Stimulated activated naive CD8-positive, alpha-beta T cell treated with anti-CD3 and anti-CD28 coated beads, Interleukin-15, Interleukin-2, amounts not matched to agents 100 ng/mL and 50 ng/mL, for 24 hours (primary cell): ENCODE measurements at regions not wholly inside any gene's neighbourhood (a gene's known extent, or its start where the extent isn't known, plus 50 kb on each side); places are given as distances from the start of the nearest gene placed in this dataset.
"Not testable (repeated sequence)": the region's sequence is repeated elsewhere in the genome, so short reads cannot be mapped to it uniquely, and the experiment has no call there.

ENCODE experiments used
- H3K27ac Mint-ChIP-seq: one replicate; pipeline ENCODE4 v1.8.0; 2021; ENCODE audit warnings: mild to moderate bottlenecking, mixed read lengths
- H3K27me3 Mint-ChIP-seq: one replicate; pipeline ENCODE4 v1.8.0; 2021; ENCODE audit warnings: mixed read lengths
- H3K36me3 Mint-ChIP-seq: one replicate; pipeline ENCODE4 v1.8.0; 2021; ENCODE audit warnings: low read depth, mixed read lengths
- H3K4me1 Mint-ChIP-seq: one replicate; pipeline ENCODE4 v1.8.0; 2021; ENCODE audit warnings: low read depth, mixed read lengths
- H3K4me3 Mint-ChIP-seq: one replicate; pipeline ENCODE4 v1.8.0; 2021; ENCODE audit warnings: mild to moderate bottlenecking, mixed read lengths
- H3K9me3 Mint-ChIP-seq: one replicate; pipeline ENCODE4 v1.8.0; 2021; ENCODE audit warnings: mixed read lengths

GRCh38 chr4:151534195-151534594 lies 125.2 kb downstream of the FHIP1A start:
- no peak overlapping the region for H3K27ac Mint-ChIP-seq
- no peak overlapping the region for H3K4me3 Mint-ChIP-seq
- H3K4me1 Mint-ChIP-seq = no peaks in the 10 kb centered on the region
- H3K27me3 Mint-ChIP-seq = peaks cover 8% of the 10 kb centered on the region
- H3K9me3 Mint-ChIP-seq = no peaks in the 10 kb centered on the region
- H3K36me3 Mint-ChIP-seq = no peaks in the 10 kb centered on the region

- Mint-ChIP-seq H3K27me3 (peaks cover 11% of the 10 kb centered on the region), H3K27ac (no peak overlapping the region), H3K36me3 (no peaks in the 10 kb centered on the region), H3K9me3 (no peaks in the 10 kb centered on the region), H3K4me1 (no peaks in the 10 kb centered on the region), H3K4me3 (no peak overlapping the region)
These were observed 126.4 kb downstream of the FHIP1A start for GRCh38 chr4:151535366-151535765.

GRCh38 chr4:151537687-151538086 lies 128.7 kb downstream of the FHIP1A start:
- no peak overlapping the region for H3K4me3 Mint-ChIP-seq
- H3K9me3 Mint-ChIP-seq = no peaks in the 10 kb centered on the region
- no peaks in the 10 kb centered on the region for H3K4me1 Mint-ChIP-seq
- no peaks in the 10 kb centered on the region for H3K36me3 Mint-ChIP-seq
- peaks cover 15% of the 10 kb centered on the region for H3K27me3 Mint-ChIP-seq
- no peak overlapping the region for H3K27ac Mint-ChIP-seq

GRCh38 chr4:151538963-151539362 lies 130.0 kb downstream of the FHIP1A start:
- no peaks in the 10 kb centered on the region for H3K36me3 Mint-ChIP-seq

GRCh38 chr4:151540728-151541388 lies 131.9 kb downstream of the FHIP1A start:
- Mint-ChIP-seq H3K27me3 (peaks cover 12% of the 10 kb centered on the region), H3K27ac (no peak overlapping the region), H3K4me3 (no peak overlapping the region), H3K4me1 (no peaks in the 10 kb centered on the region), H3K36me3 (no peaks in the 10 kb centered on the region), H3K9me3 (no peaks in the 10 kb centered on the region)

More at GRCh38 chr4:151538963-151539362, 130.0 kb downstream of the FHIP1A start:
- Mint-ChIP-seq H3K9me3 (no peaks in the 10 kb centered on the region), H3K27ac (no peak overlapping the region), H3K27me3 (peaks cover 12% of the 10 kb centered on the region), H3K4me3 (no peak overlapping the region), H3K4me1 (no peaks in the 10 kb centered on the region)

GRCh38 chr4:151541389-151542071 lies 132.6 kb downstream of the FHIP1A start:
- H3K4me3 Mint-ChIP-seq = no peak overlapping the region
- H3K9me3 Mint-ChIP-seq = no peaks in the 10 kb centered on the region
- peaks cover 12% of the 10 kb centered on the region for H3K27me3 Mint-ChIP-seq
- H3K27ac Mint-ChIP-seq = no peak overlapping the region
- H3K36me3 Mint-ChIP-seq = no peaks in the 10 kb centered on the region
- H3K4me1 Mint-ChIP-seq = no peaks in the 10 kb centered on the region

- Mint-ChIP-seq H3K27me3 (peaks cover 11% of the 10 kb centered on the region), H3K36me3 (peaks cover 5% of the 10 kb centered on the region), H3K9me3 (peaks cover 5% of the 10 kb centered on the region), H3K4me1 (no peaks in the 10 kb centered on the region), H3K27ac (no peak overlapping the region), H3K4me3 (no peak overlapping the region)
These were observed 139.7 kb downstream of the FHIP1A start for GRCh38 chr4:151548708-151549107.

- H3K4me1 Mint-ChIP-seq, H3K27ac Mint-ChIP-seq, H3K4me3 Mint-ChIP-seq, H3K36me3 Mint-ChIP-seq, H3K9me3 Mint-ChIP-seq: not testable (repeated sequence)
- peaks cover 13% of the 10 kb centered on the region for H3K27me3 Mint-ChIP-seq
These were observed 140.4 kb downstream of the FHIP1A start for GRCh38 chr4:151549378-151549777.

GRCh38 chr4:151553874-151554273 lies 144.9 kb downstream of the FHIP1A start:
- Mint-ChIP-seq H3K4me3 (no peak overlapping the region), H3K27ac (no peak overlapping the region), H3K36me3 (peaks cover 3% of the 10 kb centered on the region), H3K27me3 (peaks cover 31% of the 10 kb centered on the region), H3K4me1 (no peaks in the 10 kb centered on the region), H3K9me3 (peaks cover 3% of the 10 kb centered on the region)

GRCh38 chr4:151555151-151555945 lies 146.4 kb downstream of the FHIP1A start:
- H3K4me3 Mint-ChIP-seq = no peak overlapping the region
- H3K36me3 Mint-ChIP-seq = no peaks in the 10 kb centered on the region
- no peak overlapping the region for H3K27ac Mint-ChIP-seq
- no peaks in the 10 kb centered on the region for H3K4me1 Mint-ChIP-seq
- peaks cover 41% of the 10 kb centered on the region for H3K27me3 Mint-ChIP-seq
- no peaks in the 10 kb centered on the region for H3K9me3 Mint-ChIP-seq

GRCh38 chr4:151558496-151559113 lies 149.6 kb downstream of the FHIP1A start:
- no peak overlapping the region for H3K4me3 Mint-ChIP-seq
- H3K9me3 Mint-ChIP-seq = no peaks in the 10 kb centered on the region
- H3K4me1 Mint-ChIP-seq = peaks cover 4% of the 10 kb centered on the region
- peaks cover 54% of the 10 kb centered on the region for H3K27me3 Mint-ChIP-seq
- no peaks in the 10 kb centered on the region for H3K36me3 Mint-ChIP-seq
- H3K27ac Mint-ChIP-seq = no peak overlapping the region

GRCh38 chr4:151559595-151559994 lies 150.6 kb downstream of the FHIP1A start:
- Mint-ChIP-seq H3K4me3 (no peak overlapping the region), H3K4me1 (peaks cover 4% of the 10 kb centered on the region), H3K36me3 (no peaks in the 10 kb centered on the region), H3K9me3 (no peaks in the 10 kb centered on the region), H3K27me3 (peaks cover 55% of the 10 kb centered on the region), H3K27ac (no peak overlapping the region)

- no peak overlapping the region for H3K4me3 Mint-ChIP-seq
- H3K27me3 Mint-ChIP-seq = peaks cover 53% of the 10 kb centered on the region
- H3K27ac Mint-ChIP-seq = no peak overlapping the region
- H3K4me1 Mint-ChIP-seq = peaks cover 4% of the 10 kb centered on the region
- no peaks in the 10 kb centered on the region for H3K36me3 Mint-ChIP-seq
- H3K9me3 Mint-ChIP-seq = no peaks in the 10 kb centered on the region
These were observed 152.7 kb downstream of the FHIP1A start for GRCh38 chr4:151561551-151562256.

GRCh38 chr4:151563194-151563593 lies 154.2 kb downstream of the FHIP1A start:
- no peak overlapping the region for H3K27ac Mint-ChIP-seq
- H3K9me3 Mint-ChIP-seq = no peaks in the 10 kb centered on the region
- H3K36me3 Mint-ChIP-seq = no peaks in the 10 kb centered on the region
- H3K27me3 Mint-ChIP-seq = peaks cover 60% of the 10 kb centered on the region
- no peak overlapping the region for H3K4me3 Mint-ChIP-seq
- H3K4me1 Mint-ChIP-seq = peaks cover 4% of the 10 kb centered on the region
